ENCODE measurements at regions not wholly inside any gene's neighbourhood (a gene's known extent, or its start where the extent isn't known, plus 50 kb on each side); places are given as distances from the start of the nearest gene placed in this dataset.
"Not testable (repeated sequence)": the region's sequence is repeated elsewhere in the genome, so short reads cannot be mapped to it uniquely, and the experiment has no call there.

GRCh38 chr14:71355324-71356201 lies 448.3 kb downstream of the PCNX1 start:
- in situ Hi-C loops (cut with MboI; ENCODE audit: low sequenced_read_pairs): no loop called here

- in situ Hi-C loops (cut with MboI; ENCODE audit: low sequenced_read_pairs): no loop called here
Measured at GRCh38 chr14:71358209-71358931, 451.1 kb downstream of the PCNX1 start.

- in situ Hi-C loops (cut with MboI; ENCODE audit: low sequenced_read_pairs): not testable (repeated sequence)
Measured at GRCh38 chr14:71358932-71359421, 451.7 kb downstream of the PCNX1 start.

GRCh38 chr14:71359823-71360222 lies 452.6 kb downstream of the PCNX1 start:
- in situ Hi-C loops (cut with MboI; ENCODE audit: low sequenced_read_pairs): no loop called here

GRCh38 chr14:71361336-71361735 lies 454.1 kb downstream of the PCNX1 start:
- in situ Hi-C loops (cut with MboI; ENCODE audit: low sequenced_read_pairs): no loop called here

- in situ Hi-C loops (cut with MboI; ENCODE audit: low sequenced_read_pairs): no loop called here
Measured at GRCh38 chr14:71361874-71362273, 454.6 kb downstream of the PCNX1 start.

GRCh38 chr14:71362282-71362681 lies 455.0 kb downstream of the PCNX1 start:
- in situ Hi-C loops (cut with MboI; ENCODE audit: low sequenced_read_pairs): no loop called here

- in situ Hi-C loops (cut with MboI; ENCODE audit: low sequenced_read_pairs): no loop called here
Measured at GRCh38 chr14:71362920-71363584, 455.8 kb downstream of the PCNX1 start.

GRCh38 chr14:71363946-71364925 lies 457.0 kb downstream of the PCNX1 start:
- in situ Hi-C loops (cut with MboI; ENCODE audit: low sequenced_read_pairs): no loop called here

- in situ Hi-C loops (cut with MboI; ENCODE audit: low sequenced_read_pairs): no loop called here
Measured at GRCh38 chr14:71365361-71365760, 458.1 kb downstream of the PCNX1 start.

- in situ Hi-C loops (cut with MboI; ENCODE audit: low sequenced_read_pairs): no loop called here
Measured at GRCh38 chr14:71366861-71367260, 459.6 kb downstream of the PCNX1 start.

GRCh38 chr14:71371711-71372396 lies 464.6 kb downstream of the PCNX1 start:
- in situ Hi-C loops (cut with MboI; ENCODE audit: low sequenced_read_pairs): no loop called here

GRCh38 chr14:71372411-71372838 lies 465.2 kb downstream of the PCNX1 start:
- in situ Hi-C loops (cut with MboI; ENCODE audit: low sequenced_read_pairs): no loop called here

- in situ Hi-C loops (cut with MboI; ENCODE audit: low sequenced_read_pairs): no loop called here
Measured at GRCh38 chr14:71373773-71374172, 466.5 kb downstream of the PCNX1 start.

GRCh38 chr14:71374989-71375388 lies 467.7 kb downstream of the PCNX1 start:
- in situ Hi-C loops (cut with MboI; ENCODE audit: low sequenced_read_pairs): no loop called here

- in situ Hi-C loops (cut with MboI; ENCODE audit: low sequenced_read_pairs): no loop called here
Measured at GRCh38 chr14:71377099-71377498, 469.8 kb downstream of the PCNX1 start.

GRCh38 chr14:71380271-71380670 lies 473.0 kb downstream of the PCNX1 start:
- in situ Hi-C loops (cut with MboI; ENCODE audit: low sequenced_read_pairs): no loop called here

- in situ Hi-C loops (cut with MboI; ENCODE audit: low sequenced_read_pairs): no loop called here
Measured at GRCh38 chr14:71381814-71382213, 474.6 kb downstream of the PCNX1 start.

GRCh38 chr14:71382315-71382714 lies 475.1 kb downstream of the PCNX1 start:
- in situ Hi-C loops (cut with MboI; ENCODE audit: low sequenced_read_pairs): no loop called here

GRCh38 chr14:71383510-71383909 lies 476.3 kb downstream of the PCNX1 start:
- in situ Hi-C loops (cut with MboI; ENCODE audit: low sequenced_read_pairs): no loop called here
